ENCODE measurements at regions not wholly inside any gene's neighbourhood (a gene's known extent, or its start where the extent isn't known, plus 50 kb on each side); places are given as distances from the start of the nearest gene placed in this dataset.

GRCh38 chrX:40148385-40149285 lies 50.9 kb upstream of the BCOR start:
- TF ChIP-seq, protein P1, sequence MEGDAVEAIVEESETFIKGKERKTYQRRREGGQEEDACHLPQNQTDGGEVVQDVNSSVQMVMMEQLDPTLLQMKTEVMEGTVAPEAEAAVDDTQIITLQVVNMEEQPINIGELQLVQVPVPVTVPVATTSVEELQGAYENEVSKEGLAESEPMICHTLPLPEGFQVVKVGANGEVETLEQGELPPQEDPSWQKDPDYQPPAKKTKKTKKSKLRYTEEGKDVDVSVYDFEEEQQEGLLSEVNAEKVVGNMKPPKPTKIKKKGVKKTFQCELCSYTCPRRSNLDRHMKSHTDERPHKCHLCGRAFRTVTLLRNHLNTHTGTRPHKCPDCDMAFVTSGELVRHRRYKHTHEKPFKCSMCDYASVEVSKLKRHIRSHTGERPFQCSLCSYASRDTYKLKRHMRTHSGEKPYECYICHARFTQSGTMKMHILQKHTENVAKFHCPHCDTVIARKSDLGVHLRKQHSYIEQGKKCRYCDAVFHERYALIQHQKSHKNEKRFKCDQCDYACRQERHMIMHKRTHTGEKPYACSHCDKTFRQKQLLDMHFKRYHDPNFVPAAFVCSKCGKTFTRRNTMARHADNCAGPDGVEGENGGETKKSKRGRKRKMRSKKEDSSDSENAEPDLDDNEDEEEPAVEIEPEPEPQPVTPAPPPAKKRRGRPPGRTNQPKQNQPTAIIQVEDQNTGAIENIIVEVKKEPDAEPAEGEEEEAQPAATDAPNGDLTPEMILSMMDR (IDR thresholded peaks at IDR 0.05; ENCODE audit: insufficient read depth, low read length, poor library complexity, severe bottlenecking) = no peak
- no peak for TF ChIP-seq EZH2phosphoT487 (conservative IDR thresholded peaks at IDR 0.05; ENCODE audit: low read length)

All from SU-DHL-6 (cell line).